MCF 10A (cell line): ENCODE measurements at regions not wholly inside any gene's neighbourhood (a gene's known extent, or its start where the extent isn't known, plus 50 kb on each side); places are given as distances from the start of the nearest gene placed in this dataset.

Experiments
- BruUV-seq: library from RNA; stranded (reverse); fragments of 400-500 nt; replicated peaks from 2 replicates; lab custom pipeline; 2021; lab: Mats Ljungman, UMichigan
- CTCF ChIA-PET: fragments of 300-600 bp; sonication (Branson Sonifier 250); formaldehyde crosslinking; extraction: SDS; loops from one replicate; lab custom pipeline; 2021; ENCODE audit warnings: antibody characterized with exemption, inconsistent platforms; lab: Yijun Ruan, JAX
- POLR2A ChIA-PET: fragments of 300-600, 350-650 bp; sonication (Branson Sonifier 250); formaldehyde crosslinking; extraction: SDS; loops from one replicate; lab custom pipeline; 2020; ENCODE audit warnings: antibody characterized with exemption, inconsistent platforms; lab: Yijun Ruan, JAX
- DNase-seq: peaks from one replicate; pipeline ENCODE4 v3.0.0-alpha.2; 2018; ENCODE audit not compliant: unreplicated experiment
- H3K27ac Mint-ChIP-seq: one replicate; pipeline ENCODE4 v1.8.0; 2022; ENCODE audit warnings: mild to moderate bottlenecking, low read depth, mixed read lengths; ENCODE audit not compliant: unreplicated experiment
- H3K27me3 Mint-ChIP-seq: one replicate; pipeline ENCODE4 v1.8.0; 2022; ENCODE audit warnings: mixed read lengths; ENCODE audit not compliant: insufficient read depth, unreplicated experiment
- H3K36me3 Mint-ChIP-seq: one replicate; pipeline ENCODE4 v1.8.0; 2022; ENCODE audit warnings: mild to moderate bottlenecking, moderate library complexity, mixed read lengths; ENCODE audit not compliant: insufficient read depth, unreplicated experiment
- H3K4me1 Mint-ChIP-seq: one replicate; pipeline ENCODE4 v1.8.0; 2022; ENCODE audit warnings: mixed read lengths; ENCODE audit not compliant: insufficient read depth, unreplicated experiment
- H3K4me3 Mint-ChIP-seq: one replicate; pipeline ENCODE4 v1.8.0; 2022; ENCODE audit warnings: mild to moderate bottlenecking, moderate library complexity, mixed read lengths; ENCODE audit not compliant: unreplicated experiment
- H3K9me3 Mint-ChIP-seq: one replicate; pipeline ENCODE4 v1.8.0; 2022; ENCODE audit warnings: mixed read lengths; ENCODE audit not compliant: unreplicated experiment
- intact Hi-C: fragments of 100-400 bp; cut with micrococcal nuclease; formaldehyde crosslinking; loops from 2 replicates; pipeline ENCODE4 v1.14.1; 2022
- TF ChIP-seq, protein P1 (sequence below): fragments of 200-600 bp; IDR thresholded peaks from one replicate; pipeline ENCODE4 v1.8.0; 2022; ENCODE audit warnings: antibody characterized with exemption, mild to moderate bottlenecking; ENCODE audit not compliant: unreplicated experiment

DNA sequence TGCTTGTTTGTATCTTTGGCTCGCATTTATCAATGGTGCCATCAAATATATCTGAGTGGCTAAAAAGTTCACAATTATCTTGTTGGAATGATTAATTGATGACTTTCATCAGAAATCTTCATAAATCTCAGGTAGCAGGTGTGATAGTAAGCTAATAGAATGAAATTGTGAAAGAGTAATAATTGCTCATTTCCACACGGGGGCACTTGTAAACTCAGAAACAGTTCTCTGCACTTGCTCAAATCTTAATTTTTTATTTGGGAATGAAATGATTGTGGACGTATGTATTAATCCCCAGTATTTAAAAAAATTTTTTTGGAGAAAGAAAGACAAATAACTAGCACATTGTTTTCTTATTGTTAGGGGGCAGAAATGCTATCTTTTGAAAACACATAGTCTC is 132.8 kb downstream of the DTHD1 start:
- ChIA-PET POLR2A (interaction anchor here (2.0 kb wide), 1 partner anchor 972 kb away, joined by 5 read pairs; no protein-coding TSS in a partner anchor), CTCF (interaction anchor here (0.6 to 2.8 kb wide), 10 partner anchors 14 to 1021 kb away, joined by 3 to 15 read pairs (median 6); no protein-coding TSS in a partner anchor)
- H3K9me3 Mint-ChIP-seq: no peaks in the 10 kb centered on the region
- no peaks in the 10 kb centered on the region for H3K36me3 Mint-ChIP-seq
- H3K27ac Mint-ChIP-seq: no peak overlapping the region
- H3K27me3 Mint-ChIP-seq: no peaks in the 10 kb centered on the region
- H3K4me1 Mint-ChIP-seq: no peaks in the 10 kb centered on the region
- TF ChIP-seq, protein P1, sequence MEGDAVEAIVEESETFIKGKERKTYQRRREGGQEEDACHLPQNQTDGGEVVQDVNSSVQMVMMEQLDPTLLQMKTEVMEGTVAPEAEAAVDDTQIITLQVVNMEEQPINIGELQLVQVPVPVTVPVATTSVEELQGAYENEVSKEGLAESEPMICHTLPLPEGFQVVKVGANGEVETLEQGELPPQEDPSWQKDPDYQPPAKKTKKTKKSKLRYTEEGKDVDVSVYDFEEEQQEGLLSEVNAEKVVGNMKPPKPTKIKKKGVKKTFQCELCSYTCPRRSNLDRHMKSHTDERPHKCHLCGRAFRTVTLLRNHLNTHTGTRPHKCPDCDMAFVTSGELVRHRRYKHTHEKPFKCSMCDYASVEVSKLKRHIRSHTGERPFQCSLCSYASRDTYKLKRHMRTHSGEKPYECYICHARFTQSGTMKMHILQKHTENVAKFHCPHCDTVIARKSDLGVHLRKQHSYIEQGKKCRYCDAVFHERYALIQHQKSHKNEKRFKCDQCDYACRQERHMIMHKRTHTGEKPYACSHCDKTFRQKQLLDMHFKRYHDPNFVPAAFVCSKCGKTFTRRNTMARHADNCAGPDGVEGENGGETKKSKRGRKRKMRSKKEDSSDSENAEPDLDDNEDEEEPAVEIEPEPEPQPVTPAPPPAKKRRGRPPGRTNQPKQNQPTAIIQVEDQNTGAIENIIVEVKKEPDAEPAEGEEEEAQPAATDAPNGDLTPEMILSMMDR: peak; percentile 48
- no TSS peak for BruUV-seq
- peak; percentile 36 for DNase-seq
- H3K4me3 Mint-ChIP-seq: no peak overlapping the region
- intact Hi-C loops: loop anchor here (1.0 to 10.0 kb wide), 5 partner anchors 311 to 976 kb away; no protein-coding TSS in a partner anchor

DNA sequence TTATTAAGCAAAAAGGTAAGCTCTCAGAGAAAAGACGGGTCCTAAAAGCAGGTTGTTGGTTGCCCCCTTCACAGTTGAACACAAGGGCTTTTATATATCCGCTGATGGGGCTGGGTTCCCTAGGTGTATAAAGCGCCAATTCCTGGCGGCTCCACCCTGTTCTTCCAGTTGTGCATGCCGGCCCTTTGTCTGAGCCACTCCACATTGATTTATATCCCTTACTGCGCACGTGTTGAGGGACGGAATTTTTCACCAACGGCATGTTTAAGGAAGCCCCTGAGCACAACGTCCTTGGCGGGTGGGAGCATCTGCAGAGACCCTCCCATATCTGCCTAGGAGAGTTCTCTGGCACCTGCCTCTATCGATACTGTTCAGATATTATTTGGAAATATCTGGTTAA is 135.7 kb downstream of the DTHD1 start:
- H3K4me3 Mint-ChIP-seq: no peak overlapping the region
- no peaks in the 10 kb centered on the region for H3K4me1 Mint-ChIP-seq
- no TSS peak for BruUV-seq
- no peaks in the 10 kb centered on the region for H3K36me3 Mint-ChIP-seq
- no peak for DNase-seq
- CTCF ChIA-PET: interaction anchor here (0.7 kb wide), 3 partner anchors 388 to 969 kb away, joined by 3 read pairs; no protein-coding TSS in a partner anchor
- POLR2A ChIA-PET: no interaction called here
- no peak overlapping the region for H3K27ac Mint-ChIP-seq
- H3K27me3 Mint-ChIP-seq: no peaks in the 10 kb centered on the region
- TF ChIP-seq, protein P1: no peak
- no peaks in the 10 kb centered on the region for H3K9me3 Mint-ChIP-seq
- intact Hi-C loops: loop anchor here (10.0 kb wide), 2 partner anchors 308 to 498 kb away; no protein-coding TSS in a partner anchor

DNA sequence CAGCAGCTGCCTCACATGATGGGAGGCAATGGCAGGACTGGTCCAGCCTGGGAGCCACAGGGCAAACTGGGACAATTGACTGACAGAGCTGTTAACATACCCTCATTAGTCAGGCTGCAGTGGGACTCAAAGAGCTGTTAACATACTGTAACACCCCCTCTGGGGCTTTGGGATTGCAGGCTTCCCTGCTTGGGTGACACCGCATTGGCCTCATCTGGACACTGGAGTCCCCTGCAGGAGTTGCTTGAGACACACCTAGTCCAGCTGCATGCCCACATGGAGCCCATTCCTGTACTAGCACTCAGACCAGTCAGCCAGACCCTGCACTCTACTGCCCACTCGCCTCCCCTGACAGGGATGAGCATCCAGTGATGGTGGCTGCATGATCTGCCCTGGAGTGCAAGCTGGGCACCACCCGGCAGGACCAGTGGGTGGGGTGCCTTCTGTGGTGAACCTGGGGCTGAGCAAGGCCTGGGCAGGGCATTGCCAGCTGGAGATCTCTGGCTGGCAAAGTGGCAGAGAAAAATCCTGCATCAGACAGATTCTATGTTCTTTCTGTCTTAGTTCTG is 138.8 kb downstream of the DTHD1 start:
- TF ChIP-seq, protein P1: no peak
- H3K36me3 Mint-ChIP-seq: no peaks in the 10 kb centered on the region
- H3K4me1 Mint-ChIP-seq: no peaks in the 10 kb centered on the region
- H3K4me3 Mint-ChIP-seq: no peak overlapping the region
- DNase-seq: no peak
- intact Hi-C loops: no loop called here
- no TSS peak for BruUV-seq
- no peaks in the 10 kb centered on the region for H3K9me3 Mint-ChIP-seq
- H3K27me3 Mint-ChIP-seq: no peaks in the 10 kb centered on the region
- ChIA-PET POLR2A (no interaction called here), CTCF (no interaction called here)
- H3K27ac Mint-ChIP-seq: no peak overlapping the region

DNA sequence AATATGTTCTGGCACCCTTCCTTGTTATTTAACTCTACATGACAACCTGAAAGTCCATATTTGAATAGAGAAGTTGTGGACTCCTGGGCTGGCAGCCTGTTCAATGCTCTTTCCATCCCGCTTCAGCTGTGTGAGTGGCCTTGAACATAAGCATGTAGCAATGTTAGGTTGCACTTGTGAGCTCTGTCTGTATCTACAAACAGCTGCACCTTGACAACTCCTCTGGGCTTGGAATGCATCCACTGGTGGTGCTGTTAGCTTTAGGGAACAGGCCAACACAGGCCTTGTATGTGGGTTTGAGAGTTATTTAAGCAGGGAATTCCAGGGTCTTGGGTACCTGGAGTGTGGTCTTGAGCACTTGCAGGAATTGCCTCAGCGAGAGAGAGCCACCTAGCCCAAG is 141.2 kb downstream of the DTHD1 start:
- Mint-ChIP-seq H3K27ac (no peak overlapping the region), H3K4me1 (no peaks in the 10 kb centered on the region), H3K36me3 (no peaks in the 10 kb centered on the region), H3K9me3 (no peaks in the 10 kb centered on the region), H3K27me3 (no peaks in the 10 kb centered on the region), H3K4me3 (no peak overlapping the region)
- POLR2A ChIA-PET: no interaction called here
- DNase-seq: no peak
- CTCF ChIA-PET: interaction anchor here (0.5 to 0.9 kb wide), 3 partner anchors 345 to 1253 kb away, joined by 3 read pairs; no protein-coding TSS in a partner anchor
- TF ChIP-seq, protein P1: no peak
- no TSS peak for BruUV-seq
- intact Hi-C loops: no loop called here
